ENCODE measurements at regions not wholly inside any gene's neighbourhood (a gene's known extent, or its start where the extent isn't known, plus 50 kb on each side); places are given as distances from the start of the nearest gene placed in this dataset.

- WGBS, 2 donors: 56 to 68% methylated on average over 3 of the region's 3 CpGs
- H3K27me3 ChIP-seq: peaks cover 0 to 4% (median 0%) of the 10 kb centered on the region in 4 donors
- H3K9me3 ChIP-seq: no peaks in the 10 kb centered on the region
- H3K36me3 ChIP-seq: no peaks in the 10 kb centered on the region
- no peak overlapping the region for H3K4me3 ChIP-seq
- DNase-seq: no peak
- no peak for TF ChIP-seq POLR2A (IDR thresholded peaks at IDR 0.05)
- TF ChIP-seq CTCF (IDR thresholded peaks at IDR 0.05): no peak
- intact Hi-C loops (cut with DNase I): no loop called here
- H3K27ac ChIP-seq: no peak overlapping the region
- H3K4me1 ChIP-seq: peaks cover 0 to 5% (median 0%) of the 10 kb centered on the region in 3 donors
Measured at GRCh38 chr7:156006024-156006423, 193.8 kb upstream of the SHH start.

DNA sequence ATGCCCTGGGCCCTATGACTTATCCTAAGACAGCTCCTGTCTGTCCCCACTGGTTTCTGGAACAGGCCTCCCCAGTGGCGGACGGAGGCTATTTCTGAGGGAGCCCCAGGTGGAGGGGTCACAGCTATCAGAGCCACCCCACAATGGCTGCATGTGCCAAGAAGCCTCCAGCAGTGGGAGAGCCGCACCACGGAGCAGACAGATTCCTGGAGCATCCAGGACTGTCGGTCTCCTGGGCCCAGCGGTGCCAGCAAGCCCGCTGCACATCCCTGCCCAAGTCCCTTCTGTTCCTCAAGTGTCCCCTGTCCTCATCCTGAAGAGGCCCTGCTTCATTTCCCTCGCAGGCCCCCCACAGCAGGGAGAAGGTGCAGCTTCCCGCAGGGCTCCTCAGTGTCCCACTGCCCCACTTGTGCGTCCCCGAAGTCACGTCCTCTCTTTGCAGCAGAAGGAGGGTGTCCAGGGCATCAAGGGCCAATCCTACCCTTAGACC, 193.0 kb upstream of the SHH start:
- H3K27me3 ChIP-seq: peaks cover 0 to 6% (median 0%) of the 10 kb centered on the region in 4 donors

GRCh38 chr7:156004265-156005201, 192.3 kb upstream of the SHH start:
- H3K4me3 ChIP-seq: no peak overlapping the region
- H3K9me3 ChIP-seq: no peaks in the 10 kb centered on the region
- no peaks in the 10 kb centered on the region for H3K36me3 ChIP-seq
- WGBS, 2 donors: 82 to 84% methylated on average over 12 to 22 of the region's 38 CpGs
- peaks cover 0 to 6% (median 0%) of the 10 kb centered on the region in 4 donors for H3K27me3 ChIP-seq
- DNase-seq: no peak
- TF ChIP-seq POLR2A (IDR thresholded peaks at IDR 0.05) (no peak), CTCF (IDR thresholded peaks at IDR 0.05) (no peak)
- intact Hi-C loops (cut with DNase I): no loop called here
- peaks cover 0 to 5% (median 0%) of the 10 kb centered on the region in 3 donors for H3K4me1 ChIP-seq
- no peak overlapping the region for H3K27ac ChIP-seq

More for the DNA sequence above, 193.0 kb upstream of the SHH start:
- Histone ChIP-seq H3K36me3 (no peaks in the 10 kb centered on the region), H3K9me3 (no peaks in the 10 kb centered on the region), H3K4me3 (no peak overlapping the region), H3K4me1 (peaks cover 0 to 5% (median 0%) of the 10 kb centered on the region in 3 donors), H3K27ac (no peak overlapping the region)
- no peak for DNase-seq
- intact Hi-C loops (cut with DNase I): no loop called here
- WGBS, 2 donors: 92 to 100% methylated on average over 1 to 7 of the region's 12 CpGs
- TF ChIP-seq POLR2A (IDR thresholded peaks at IDR 0.05) (no peak), CTCF (IDR thresholded peaks at IDR 0.05) (no peak)

DNA sequence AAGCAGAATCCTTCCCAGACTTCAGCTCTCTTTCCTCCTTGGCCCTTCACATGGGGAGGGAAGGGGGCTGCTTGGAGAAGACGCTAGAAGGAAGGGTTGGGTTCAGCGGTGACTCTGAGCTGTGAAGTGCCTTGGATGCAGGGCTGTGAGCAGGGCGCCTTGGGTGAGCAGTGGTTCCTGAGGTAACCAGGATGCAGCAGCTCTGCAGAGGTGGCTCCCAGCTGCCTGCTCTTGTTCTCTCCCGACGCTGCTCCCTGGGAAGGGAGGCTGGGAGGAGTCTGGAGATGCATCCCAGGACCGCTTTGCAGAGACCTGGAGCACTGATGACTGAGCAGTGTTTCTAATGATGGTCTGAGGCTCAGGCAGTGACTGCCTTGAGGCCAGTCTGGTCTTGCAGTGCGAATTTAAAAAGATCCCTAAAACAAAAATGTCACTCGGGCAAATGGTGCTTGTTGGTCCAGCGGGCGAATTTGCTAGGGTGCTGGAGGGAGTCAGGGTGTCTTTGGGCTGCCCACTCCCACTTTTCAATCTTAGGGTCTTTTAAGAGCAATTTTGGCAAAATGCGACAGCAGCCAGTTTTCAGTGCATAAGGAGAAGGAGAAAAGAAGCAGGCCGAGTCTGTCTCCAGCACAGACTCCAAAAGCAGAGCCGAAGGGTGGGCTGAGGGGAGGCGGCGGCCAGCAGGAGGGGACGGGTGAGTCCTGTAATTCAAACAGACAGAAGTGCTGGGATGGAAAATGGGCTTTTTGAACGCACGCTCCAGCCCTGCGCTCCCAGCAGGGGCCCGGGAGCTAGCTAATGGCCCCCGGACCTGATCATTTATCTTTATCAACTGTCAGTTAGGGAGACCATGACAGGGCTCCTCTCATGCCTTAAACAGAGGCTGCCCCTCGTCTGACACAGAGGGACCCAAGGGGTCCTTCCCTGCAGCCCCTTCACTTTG, 191.2 kb upstream of the SHH start:
- no peaks in the 10 kb centered on the region for H3K36me3 ChIP-seq
- WGBS, 2 donors: 77 to 79% methylated on average over 19 of the region's 22 CpGs
- DNase-seq: no peak
- no peak overlapping the region for H3K27ac ChIP-seq
- intact Hi-C loops (cut with DNase I): no loop called here
- no peak for TF ChIP-seq CTCF (IDR thresholded peaks at IDR 0.05)
- no peak for TF ChIP-seq POLR2A (IDR thresholded peaks at IDR 0.05)
- no peaks in the 10 kb centered on the region for H3K9me3 ChIP-seq
- H3K4me3 ChIP-seq: no peak overlapping the region
- H3K4me1 ChIP-seq: peaks cover 0 to 7% (median 0%) of the 10 kb centered on the region in 3 donors
- H3K27me3 ChIP-seq: peaks cover 0 to 17% (median 0%) of the 10 kb centered on the region in 4 donors

Data from esophagus squamous epithelium (tissue), 5 donors.